Activated naive CD4-positive, alpha-beta T cell treated with anti-CD3 and anti-CD28 coated beads, Interleukin-2, amount 10 ng/mL, durations not matched to agents 7 days and 5 days (primary cell): ENCODE measurements at regions not wholly inside any gene's neighbourhood (a gene's known extent, or its start where the extent isn't known, plus 50 kb on each side); places are given as distances from the start of the nearest gene placed in this dataset.

Experiments used
- CTCF ChIA-PET: fragments of 350-600 bp; sonication (Branson Sonifier 250); formaldehyde crosslinking; loops from one replicate; lab custom pipeline; 2021; ENCODE audit warnings: antibody characterized with exemption; lab: Charles Lee
- DNase-seq: peaks from one replicate; pipeline ENCODE4 v3.0.0-alpha.2; 2020
- H3K27ac Mint-ChIP-seq: one replicate; pipeline ENCODE4 v1.8.0; 2021; ENCODE audit warnings: mild to moderate bottlenecking, moderate library complexity, mixed read lengths
- H3K27me3 Mint-ChIP-seq: one replicate; pipeline ENCODE4 v1.8.0; 2021; ENCODE audit warnings: mild to moderate bottlenecking, mixed read lengths
- H3K36me3 Mint-ChIP-seq: one replicate; pipeline ENCODE4 v1.8.0; 2021; ENCODE audit warnings: mixed read lengths
- H3K4me1 Mint-ChIP-seq: one replicate; pipeline ENCODE4 v1.8.0; 2021; ENCODE audit warnings: mixed read lengths
- H3K4me3 Mint-ChIP-seq: one replicate; pipeline ENCODE4 v1.8.0; 2021; ENCODE audit warnings: mild to moderate bottlenecking, moderate library complexity, mixed read lengths
- H3K9me3 Mint-ChIP-seq: one replicate; pipeline ENCODE4 v1.8.0; 2021; ENCODE audit warnings: mixed read lengths

DNA sequence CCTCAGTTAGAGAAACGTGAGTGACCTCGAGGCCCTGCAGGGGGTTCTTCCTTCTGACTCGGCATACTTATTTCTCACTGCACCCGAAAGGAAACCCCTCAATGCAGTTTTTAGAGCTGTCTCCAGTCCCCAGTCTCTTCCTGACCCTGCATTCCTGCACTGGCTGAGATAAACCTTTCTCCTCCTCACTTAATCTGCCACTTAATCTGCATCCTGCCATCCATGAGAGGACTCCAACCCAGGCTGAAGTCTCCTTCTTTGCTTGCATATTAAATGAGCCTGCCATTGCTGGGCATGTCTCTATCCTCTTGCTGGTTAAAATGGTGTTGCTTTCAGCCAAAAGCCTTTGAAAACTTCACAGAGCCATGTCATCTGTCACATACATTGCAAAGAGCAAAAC, 125.6 kb upstream of the GATA6 start:
- H3K9me3 Mint-ChIP-seq = no peaks in the 10 kb centered on the region
- H3K27ac Mint-ChIP-seq = no peak overlapping the region
- no peaks in the 10 kb centered on the region for H3K27me3 Mint-ChIP-seq
- H3K4me1 Mint-ChIP-seq = no peaks in the 10 kb centered on the region
- no peak overlapping the region for H3K4me3 Mint-ChIP-seq
- no peak for DNase-seq
- H3K36me3 Mint-ChIP-seq = no peaks in the 10 kb centered on the region
- CTCF ChIA-PET = no interaction called here

DNA sequence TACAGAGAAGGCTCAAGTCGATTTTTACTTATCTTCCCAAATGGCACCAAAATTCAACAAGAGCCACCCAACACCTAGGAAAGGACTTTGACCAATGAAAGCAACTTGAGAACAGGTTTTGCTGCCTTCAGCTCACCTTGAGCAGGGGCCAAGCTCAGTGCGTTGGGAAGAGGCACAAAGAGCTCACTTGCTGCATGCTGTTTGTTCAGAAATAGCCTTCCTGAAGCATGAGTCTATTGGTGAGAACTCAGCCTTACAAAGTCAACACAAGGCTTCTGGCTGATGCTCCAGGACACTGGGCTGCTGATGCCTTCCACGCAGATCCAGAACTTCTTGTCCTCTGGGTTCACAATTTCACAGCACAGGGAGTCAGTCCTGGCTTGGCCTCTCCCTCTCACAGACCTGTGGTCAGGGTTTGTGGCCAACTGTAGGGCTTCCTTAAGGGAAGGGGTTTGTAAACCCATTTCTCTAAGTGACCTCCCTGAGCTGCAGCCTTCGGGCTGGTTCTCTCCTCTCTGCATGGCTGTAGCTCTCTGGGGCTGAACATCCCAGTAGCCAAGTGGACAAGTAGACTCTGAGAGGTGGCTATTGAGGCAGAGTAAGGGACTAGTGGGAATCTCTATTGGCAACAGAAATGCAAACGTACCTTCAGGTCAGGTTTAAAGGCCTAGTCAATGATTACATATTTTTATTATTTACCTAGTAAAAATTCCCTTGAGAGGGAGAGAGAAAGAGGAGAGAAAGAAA, 124.7 kb upstream of the GATA6 start:
- Mint-ChIP-seq H3K9me3 (no peaks in the 10 kb centered on the region), H3K4me3 (no peak overlapping the region), H3K27me3 (no peaks in the 10 kb centered on the region), H3K36me3 (no peaks in the 10 kb centered on the region), H3K4me1 (no peaks in the 10 kb centered on the region), H3K27ac (no peak overlapping the region)
- DNase-seq = no peak
- CTCF ChIA-PET = no interaction called here

DNA sequence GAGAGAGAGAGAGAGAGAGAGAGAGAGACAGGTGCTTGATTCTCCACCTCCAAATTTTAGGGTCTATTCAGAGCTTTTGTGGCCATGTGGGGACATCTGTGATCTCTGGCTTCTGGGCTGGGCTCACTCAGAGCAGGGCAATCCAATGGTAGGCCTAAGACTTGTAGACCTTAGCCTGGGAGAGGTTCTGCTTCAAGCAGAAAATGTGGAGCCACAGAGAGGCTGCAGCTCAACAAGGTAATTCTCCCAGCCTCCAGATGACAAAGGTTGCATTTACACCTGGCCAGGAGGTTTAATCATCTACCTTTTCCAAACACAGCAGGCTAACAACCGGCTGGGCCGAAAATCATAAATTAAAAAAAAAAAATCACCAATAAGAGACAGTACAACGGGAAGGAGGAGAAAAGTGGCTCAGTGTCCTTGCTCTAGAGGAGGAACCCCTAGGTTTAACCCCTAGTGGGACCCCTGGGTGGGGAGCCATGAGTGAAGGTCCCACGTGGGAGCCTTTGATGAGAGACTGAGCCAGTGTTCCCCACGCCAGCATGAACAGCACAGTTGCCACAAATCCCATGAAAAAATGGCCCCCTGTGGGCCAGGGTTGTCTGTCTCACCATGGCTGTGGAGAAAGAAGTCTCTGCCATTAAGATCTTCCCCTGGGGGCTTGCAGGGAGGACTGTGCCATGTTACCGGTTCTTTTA, 124.0 kb upstream of the GATA6 start:
- Mint-ChIP-seq H3K27me3 (no peaks in the 10 kb centered on the region), H3K36me3 (no peaks in the 10 kb centered on the region), H3K4me3 (no peak overlapping the region), H3K27ac (no peak overlapping the region), H3K9me3 (no peaks in the 10 kb centered on the region), H3K4me1 (no peaks in the 10 kb centered on the region)
- no peak for DNase-seq
- CTCF ChIA-PET = no interaction called here

DNA sequence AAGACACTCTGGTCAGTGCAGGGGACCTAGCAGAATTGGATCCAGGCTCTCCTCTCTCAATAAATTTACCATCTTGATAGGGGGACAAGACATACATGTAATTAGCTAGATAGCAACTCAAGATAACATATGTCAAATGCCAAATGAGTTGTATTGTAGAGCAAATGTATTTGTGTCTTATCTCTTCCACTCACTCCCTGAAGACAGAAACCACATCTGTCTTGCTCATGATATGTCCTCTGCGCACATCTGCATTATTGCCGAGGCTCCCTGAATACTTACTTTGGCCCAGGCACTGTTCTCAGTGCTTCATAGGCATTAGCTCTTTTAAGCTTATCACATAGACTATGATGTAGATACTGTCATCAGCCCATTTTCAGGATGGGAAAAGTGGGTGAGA, 122.9 kb upstream of the GATA6 start:
- H3K27me3 Mint-ChIP-seq = no peaks in the 10 kb centered on the region
- CTCF ChIA-PET = no interaction called here
- DNase-seq = no peak
- no peak overlapping the region for H3K4me3 Mint-ChIP-seq
- H3K4me1 Mint-ChIP-seq = no peaks in the 10 kb centered on the region
- H3K36me3 Mint-ChIP-seq = no peaks in the 10 kb centered on the region
- H3K9me3 Mint-ChIP-seq = no peaks in the 10 kb centered on the region
- H3K27ac Mint-ChIP-seq = no peak overlapping the region

DNA sequence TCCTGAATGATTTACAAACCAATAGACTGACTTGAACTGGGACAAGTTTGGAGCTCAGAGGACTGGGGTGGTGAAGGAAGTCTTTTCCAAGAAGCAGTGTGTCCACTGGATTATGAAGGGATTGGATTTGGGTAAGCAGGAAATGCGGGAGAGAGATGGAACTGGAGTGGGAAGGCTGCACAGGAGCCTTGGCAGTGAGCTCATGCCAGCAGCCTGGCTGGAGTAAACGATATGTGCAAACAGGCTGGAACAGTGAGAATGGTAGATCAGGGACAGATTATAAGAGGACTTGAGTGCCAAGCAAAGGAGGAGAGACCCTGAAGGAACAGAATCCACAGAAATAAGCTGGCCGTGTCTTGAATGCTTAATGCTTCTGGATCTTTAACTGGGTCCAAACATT, 121.9 kb upstream of the GATA6 start:
- no peaks in the 10 kb centered on the region for H3K4me1 Mint-ChIP-seq

DNA sequence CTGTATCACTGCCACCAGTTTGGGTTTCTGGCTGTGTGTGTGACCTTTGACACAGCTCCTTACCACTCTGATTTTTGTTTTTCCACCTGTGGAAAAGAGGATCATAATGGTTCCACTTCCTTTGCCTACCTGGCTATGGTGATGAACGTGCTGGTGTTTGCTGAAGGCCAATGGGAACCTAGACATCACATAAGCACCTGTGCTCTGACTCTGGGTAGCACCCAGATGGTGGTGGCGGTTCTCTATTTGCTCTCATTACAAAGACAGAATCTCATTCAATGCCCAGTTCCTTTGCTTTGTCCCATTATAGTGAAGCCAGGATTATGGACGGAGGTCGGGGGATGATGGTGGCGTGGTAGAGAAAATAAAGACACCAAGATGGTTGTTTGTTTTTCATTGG, 121.2 kb upstream of the GATA6 start:
- Mint-ChIP-seq H3K27me3 (no peaks in the 10 kb centered on the region), H3K4me1 (no peaks in the 10 kb centered on the region), H3K4me3 (no peak overlapping the region), H3K27ac (no peak overlapping the region), H3K9me3 (no peaks in the 10 kb centered on the region), H3K36me3 (no peaks in the 10 kb centered on the region)
- CTCF ChIA-PET = no interaction called here
- DNase-seq = no peak

More for the DNA sequence above, 121.9 kb upstream of the GATA6 start:
- H3K9me3 Mint-ChIP-seq = no peaks in the 10 kb centered on the region
- H3K36me3 Mint-ChIP-seq = no peaks in the 10 kb centered on the region
- H3K27me3 Mint-ChIP-seq = no peaks in the 10 kb centered on the region
- CTCF ChIA-PET = no interaction called here
- H3K4me3 Mint-ChIP-seq = no peak overlapping the region
- DNase-seq = no peak
- no peak overlapping the region for H3K27ac Mint-ChIP-seq

DNA sequence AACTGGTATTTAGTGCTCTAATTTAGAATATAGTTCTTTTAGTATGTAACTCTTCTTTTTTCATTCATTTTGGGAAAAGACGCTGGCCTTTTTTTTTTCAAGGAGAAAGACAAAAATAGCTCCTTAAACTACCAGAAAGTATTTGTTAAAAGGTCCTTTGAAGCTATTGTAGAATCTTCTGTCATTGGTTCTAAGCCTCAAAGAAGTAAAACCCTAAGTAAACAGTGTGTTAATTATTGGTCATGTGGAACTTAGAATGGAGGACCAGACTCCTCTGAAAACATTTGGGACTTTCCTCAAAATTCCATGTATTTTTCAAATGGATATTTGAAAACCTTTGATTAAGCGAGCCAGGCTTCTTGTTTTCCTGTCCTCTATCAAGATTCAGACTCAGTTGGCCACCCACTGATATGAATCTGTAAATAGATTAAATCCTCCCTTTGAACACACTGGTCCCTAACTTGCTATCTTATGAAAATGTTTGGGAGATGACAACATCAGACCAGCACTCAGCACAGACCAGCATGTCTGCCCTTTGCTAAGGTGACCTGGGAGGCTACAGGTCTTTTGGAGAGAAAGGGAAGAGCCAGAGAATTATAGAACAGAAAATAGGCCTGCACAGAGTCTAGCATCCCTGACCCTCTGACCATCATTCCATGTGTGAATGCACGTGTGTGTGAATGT, 120.3 kb upstream of the GATA6 start:
- H3K4me3 Mint-ChIP-seq = no peak overlapping the region
- CTCF ChIA-PET = no interaction called here
- H3K4me1 Mint-ChIP-seq = no peaks in the 10 kb centered on the region
- no peak for DNase-seq
- H3K27me3 Mint-ChIP-seq = no peaks in the 10 kb centered on the region
- H3K27ac Mint-ChIP-seq = no peak overlapping the region
- H3K9me3 Mint-ChIP-seq = peaks cover 1% of the 10 kb centered on the region
- H3K36me3 Mint-ChIP-seq = no peaks in the 10 kb centered on the region

DNA sequence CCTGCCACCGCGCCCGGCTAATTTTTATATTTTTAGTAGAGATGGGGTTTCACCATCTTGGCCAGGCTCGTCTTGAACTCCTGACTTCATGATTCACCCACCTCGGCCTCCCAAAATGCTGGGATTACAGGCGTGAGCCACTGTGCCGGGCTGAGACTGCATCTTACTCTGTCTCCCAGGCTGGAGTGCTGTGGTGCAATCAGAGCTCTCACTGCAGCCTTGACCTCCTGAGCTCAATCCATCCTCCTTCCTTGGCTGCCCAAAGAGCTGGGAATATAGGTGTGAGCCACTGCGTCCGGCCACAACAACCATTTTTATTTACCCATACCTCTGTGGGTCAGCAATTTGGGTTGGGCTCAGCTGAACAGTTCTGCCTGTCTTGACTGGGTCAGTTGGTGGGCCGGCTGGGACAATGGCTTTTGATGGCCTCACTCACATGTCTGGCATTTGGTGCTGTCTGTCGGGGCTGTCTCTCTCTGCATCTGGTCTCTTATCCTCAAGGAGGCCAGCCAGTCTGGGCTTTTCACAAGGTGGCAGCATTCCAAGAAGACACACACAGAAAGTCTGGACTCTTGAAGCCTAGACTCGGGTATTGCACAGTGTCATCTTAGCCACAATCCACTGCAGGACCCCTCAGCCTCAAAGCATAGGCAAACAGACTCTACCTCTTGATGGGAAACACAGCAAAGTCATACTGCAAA, 116.8 kb upstream of the GATA6 start:
- H3K27me3 Mint-ChIP-seq = no peaks in the 10 kb centered on the region
- no peaks in the 10 kb centered on the region for H3K36me3 Mint-ChIP-seq
- H3K4me3 Mint-ChIP-seq = no peak overlapping the region
- DNase-seq = no peak
- H3K27ac Mint-ChIP-seq = no peak overlapping the region
- CTCF ChIA-PET = no interaction called here
- H3K9me3 Mint-ChIP-seq = peaks cover 3% of the 10 kb centered on the region
- H3K4me1 Mint-ChIP-seq = no peaks in the 10 kb centered on the region

DNA sequence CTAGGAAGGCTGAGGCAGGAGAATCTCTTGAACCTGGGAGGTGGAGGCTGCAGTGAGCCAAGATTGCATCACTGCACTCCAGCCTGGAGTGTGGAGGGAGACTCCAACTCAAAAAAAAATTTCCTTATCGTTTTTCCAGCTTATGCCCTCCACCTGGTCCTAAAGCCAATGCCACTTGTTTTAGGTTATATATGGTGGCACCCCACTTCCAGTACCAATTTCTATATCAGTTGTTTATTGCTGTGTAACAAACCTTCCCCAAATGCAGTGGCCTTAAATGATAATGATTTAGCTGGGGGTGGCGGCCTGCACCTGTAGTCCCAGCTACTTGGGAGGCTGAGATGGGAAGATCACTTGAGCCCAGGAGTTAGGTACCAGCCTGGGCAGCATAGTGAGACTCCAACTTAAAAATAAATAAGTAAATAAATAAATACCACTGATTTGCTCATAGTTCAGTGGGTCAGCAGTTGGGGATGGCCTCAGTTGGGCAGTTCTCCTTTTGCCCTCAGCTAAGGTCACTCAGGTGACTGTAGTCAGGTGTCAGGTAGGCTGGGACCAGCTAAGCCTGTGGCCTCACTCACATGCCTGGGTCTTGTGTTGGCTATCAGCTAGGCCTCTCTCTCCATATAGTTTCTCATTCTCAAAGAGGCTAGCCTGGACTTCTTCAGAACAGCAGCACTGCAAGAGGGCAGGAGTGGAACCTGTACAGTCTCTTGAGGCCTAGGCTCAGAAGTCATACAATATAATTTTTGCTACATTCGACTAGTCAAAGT, 113.7 kb upstream of the GATA6 start:
- peaks cover 3% of the 10 kb centered on the region for H3K9me3 Mint-ChIP-seq
- DNase-seq = no peak
- H3K4me3 Mint-ChIP-seq = no peak overlapping the region
- H3K4me1 Mint-ChIP-seq = no peaks in the 10 kb centered on the region
- H3K27me3 Mint-ChIP-seq = no peaks in the 10 kb centered on the region
- no peaks in the 10 kb centered on the region for H3K36me3 Mint-ChIP-seq
- no peak overlapping the region for H3K27ac Mint-ChIP-seq
- CTCF ChIA-PET = no interaction called here

DNA sequence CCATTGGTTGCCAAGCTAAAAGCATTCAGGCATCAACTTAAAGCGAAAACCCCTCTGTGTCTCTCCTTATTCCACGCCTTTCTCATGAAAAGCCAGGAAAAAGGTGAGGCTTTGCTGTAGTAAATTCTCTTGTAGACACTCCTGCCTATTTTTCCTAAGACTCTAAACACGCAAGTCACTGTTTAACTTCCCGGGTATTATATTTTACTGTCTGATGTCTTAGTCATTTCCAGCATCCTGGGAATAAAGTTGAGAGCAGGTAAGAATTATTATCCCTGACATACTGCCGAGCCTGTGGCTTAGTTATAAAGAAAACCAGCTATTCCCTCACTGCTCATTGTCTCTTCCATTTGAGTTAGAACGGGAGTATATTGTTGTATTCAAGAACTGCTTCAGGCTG, 112.4 kb upstream of the GATA6 start:
- H3K4me1 Mint-ChIP-seq = no peaks in the 10 kb centered on the region

DNA sequence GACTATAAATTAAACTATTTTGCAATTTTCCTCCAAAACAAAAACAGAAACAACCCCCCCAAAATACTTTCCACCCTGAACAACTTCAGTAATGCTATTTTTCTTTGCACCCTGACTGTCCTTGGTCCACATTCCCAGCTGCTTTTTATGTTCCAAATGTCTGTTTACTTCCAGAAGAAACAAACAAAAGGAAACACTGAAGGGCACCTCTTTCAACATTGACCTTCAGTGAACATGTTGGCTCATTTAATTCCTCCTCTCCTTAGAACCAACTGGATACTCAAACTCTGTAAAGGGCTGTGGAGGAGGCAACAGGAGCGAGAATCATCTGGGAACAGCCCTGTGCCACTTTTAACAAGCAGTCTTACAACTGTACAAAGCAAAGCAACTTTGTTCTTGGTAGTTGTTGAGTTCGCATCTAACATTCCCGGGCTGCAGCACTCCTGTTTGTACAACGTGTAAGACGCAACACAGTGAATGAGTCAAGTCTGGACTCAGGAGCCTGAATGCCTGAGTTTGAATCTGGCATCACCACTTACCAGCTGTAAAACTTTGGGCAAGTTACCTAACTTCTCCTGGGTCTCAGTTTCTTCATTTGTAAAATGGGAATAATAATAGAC, 111.4 kb upstream of the GATA6 start:
- no peak for DNase-seq
- Mint-ChIP-seq H3K4me3 (no peak overlapping the region), H3K27me3 (peaks cover 4% of the 10 kb centered on the region), H3K36me3 (no peaks in the 10 kb centered on the region), H3K4me1 (no peaks in the 10 kb centered on the region), H3K9me3 (peaks cover 3% of the 10 kb centered on the region), H3K27ac (no peak overlapping the region)
- CTCF ChIA-PET = no interaction called here

More for the DNA sequence above, 112.4 kb upstream of the GATA6 start:
- Mint-ChIP-seq H3K4me3 (no peak overlapping the region), H3K27me3 (peaks cover under 1% of the 10 kb centered on the region), H3K27ac (no peak overlapping the region), H3K36me3 (no peaks in the 10 kb centered on the region), H3K9me3 (peaks cover 3% of the 10 kb centered on the region)
- no peak for DNase-seq
- CTCF ChIA-PET = no interaction called here

DNA sequence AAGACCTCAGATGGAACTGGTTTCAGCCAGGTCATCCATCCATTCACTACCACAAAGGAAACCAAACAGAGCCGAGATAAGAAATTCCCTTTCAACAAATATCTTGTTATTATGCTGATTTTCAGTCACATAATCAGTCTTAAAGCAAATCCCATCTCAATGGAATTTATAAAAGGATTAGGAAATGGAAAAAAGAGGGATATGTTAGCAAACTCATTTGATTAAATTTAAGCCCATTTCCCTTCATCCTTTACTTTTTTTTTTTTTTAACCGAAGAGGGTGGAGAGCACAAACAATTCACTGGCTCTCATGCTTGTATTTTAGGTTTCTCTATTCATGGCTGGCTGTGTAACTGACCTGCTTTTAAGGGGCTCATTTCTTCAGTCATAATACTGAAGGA, 109.0 kb upstream of the GATA6 start:
- Mint-ChIP-seq H3K36me3 (no peaks in the 10 kb centered on the region), H3K4me3 (no peak overlapping the region), H3K27me3 (peaks cover 4% of the 10 kb centered on the region), H3K27ac (no peak overlapping the region), H3K4me1 (no peaks in the 10 kb centered on the region), H3K9me3 (no peaks in the 10 kb centered on the region)
- no peak for DNase-seq
- CTCF ChIA-PET = no interaction called here

DNA sequence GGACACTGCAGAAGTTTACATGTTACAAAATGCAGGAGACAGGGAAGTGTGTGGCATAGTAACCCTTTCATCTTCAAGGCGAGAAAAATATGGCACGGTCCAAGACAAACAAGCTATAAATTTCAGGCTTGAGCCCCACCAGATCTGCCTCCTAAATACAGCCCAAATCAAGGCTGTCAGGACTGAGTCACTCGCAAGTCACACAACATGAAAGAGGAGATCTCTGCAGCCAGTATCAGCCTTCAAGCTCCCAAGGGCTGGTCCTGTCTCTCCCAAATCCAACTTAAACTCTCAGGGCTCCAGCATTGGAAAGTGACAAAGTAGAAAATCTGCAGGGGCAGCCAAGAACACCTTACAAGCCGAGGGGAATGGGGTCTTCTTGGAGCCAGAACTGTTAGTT, 106.3 kb upstream of the GATA6 start:
- H3K4me1 Mint-ChIP-seq = no peaks in the 10 kb centered on the region
- CTCF ChIA-PET = no interaction called here
- H3K36me3 Mint-ChIP-seq = no peaks in the 10 kb centered on the region

More for the DNA sequence above, 106.3 kb upstream of the GATA6 start:
- H3K27me3 Mint-ChIP-seq = peaks cover 4% of the 10 kb centered on the region
- no peak overlapping the region for H3K27ac Mint-ChIP-seq
- H3K9me3 Mint-ChIP-seq = no peaks in the 10 kb centered on the region
- H3K4me3 Mint-ChIP-seq = no peak overlapping the region
- no peak for DNase-seq
